Astrocyte (in vitro differentiated cells and primary cell): ENCODE measurements at regions not wholly inside any gene's neighbourhood (a gene's known extent, or its start where the extent isn't known, plus 50 kb on each side); places are given as distances from the start of the nearest gene placed in this dataset.

ENCODE experiments used
- DNase-seq: peaks from one replicate; pipeline ENCODE4 v3.0.0-alpha.2; 2010; ENCODE audit warnings: low read depth
- FAIRE-seq: peaks from 2 replicates; lab custom pipeline; 2011; peaks lifted over from hg19 to GRCh38; lab: Jason Lieb, UNC
- H2AFZ ChIP-seq: 2 replicates; pipeline ENCODE4 v1.6.0; 2012; ENCODE audit warnings: low read depth, low read length, inconsistent platforms
- H3K27ac ChIP-seq: 2 replicates; pipeline ENCODE4 v1.5.1; 2011; ENCODE audit warnings: low read depth, low read length, inconsistent platforms
- H3K27me3 ChIP-seq: 2 replicates; pipeline ENCODE4 v1.6.0; 2011; ENCODE audit warnings: low read length, inconsistent platforms; ENCODE audit not compliant: insufficient read depth
- H3K36me3 ChIP-seq: 2 replicates; pipeline ENCODE4 v1.5.1; 2011; ENCODE audit warnings: low read length, inconsistent platforms; ENCODE audit not compliant: insufficient read depth
- H3K4me1 ChIP-seq: 2 replicates; pipeline ENCODE4 v1.5.1; 2011; ENCODE audit warnings: low read length, inconsistent platforms; ENCODE audit not compliant: insufficient read depth
- H3K4me2 ChIP-seq: 2 replicates; pipeline ENCODE4 v1.6.0; 2012; ENCODE audit warnings: low read length, inconsistent platforms
- H3K4me3 ChIP-seq: 2 replicates; pipeline ENCODE4 v1.5.1; 2011; ENCODE audit warnings: low read depth, mild to moderate bottlenecking, low read length, inconsistent platforms; ENCODE audit not compliant: insufficient read depth
- H3K79me2 ChIP-seq: 2 replicates; pipeline ENCODE4 v1.6.0; 2012; ENCODE audit warnings: mild to moderate bottlenecking, low read length, inconsistent platforms; ENCODE audit not compliant: insufficient read depth
- H3K9ac ChIP-seq: 2 replicates; pipeline ENCODE4 v1.6.0; 2012; ENCODE audit warnings: mild to moderate bottlenecking, low read length, inconsistent platforms
- H3K9me3 ChIP-seq: 2 replicates; pipeline ENCODE4 v1.5.1; 2012; ENCODE audit warnings: low read depth, mild to moderate bottlenecking, low read length, inconsistent platforms; ENCODE audit not compliant: insufficient read depth
- H4K20me1 ChIP-seq: 2 replicates; pipeline ENCODE4 v1.6.0; 2012; ENCODE audit warnings: low read length, inconsistent platforms; ENCODE audit not compliant: insufficient read depth
- H3K27ac Mint-ChIP-seq: one replicate; pipeline ENCODE4 v1.8.0; 2021; ENCODE audit warnings: mild to moderate bottlenecking, mixed read lengths; ENCODE audit not compliant: unreplicated experiment
- H3K27me3 Mint-ChIP-seq: one replicate; pipeline ENCODE4 v1.8.0; 2021; ENCODE audit warnings: low read depth, mixed read lengths; ENCODE audit not compliant: unreplicated experiment
- H3K36me3 Mint-ChIP-seq: one replicate; pipeline ENCODE4 v1.8.0; 2021; ENCODE audit warnings: low read depth, mixed read lengths; ENCODE audit not compliant: unreplicated experiment
- H3K4me1 Mint-ChIP-seq: one replicate; pipeline ENCODE4 v1.8.0; 2021; ENCODE audit warnings: low read depth, mixed read lengths; ENCODE audit not compliant: unreplicated experiment
- H3K4me3 Mint-ChIP-seq: one replicate; pipeline ENCODE4 v1.8.0; 2021; ENCODE audit warnings: mild to moderate bottlenecking, moderate library complexity, mixed read lengths; ENCODE audit not compliant: unreplicated experiment
- H3K9me3 Mint-ChIP-seq: one replicate; pipeline ENCODE4 v1.8.0; 2021; ENCODE audit warnings: mild to moderate bottlenecking, mixed read lengths; ENCODE audit not compliant: unreplicated experiment
- CTCF ChIP-seq: IDR thresholded peaks from 2 replicates; pipeline ENCODE4 v1.5.1; 2011; ENCODE audit warnings: low read depth, mild to moderate bottlenecking, inconsistent platforms, low read length, moderate library complexity; ENCODE audit not compliant: insufficient read depth
- EZH2 ChIP-seq: IDR thresholded peaks from 2 replicates; pipeline ENCODE4 v1.6.1; 2012; ENCODE audit warnings: mild to moderate bottlenecking, low read length, inconsistent platforms; ENCODE audit not compliant: insufficient read depth

- Histone ChIP-seq H3K4me2 (no peak overlapping the region), H3K4me3 (no peak overlapping the region), H2AFZ (no peak overlapping the region), H3K27me3 (no peaks in the 10 kb centered on the region), H4K20me1 (no peaks in the 10 kb centered on the region), H3K36me3 (no peaks in the 10 kb centered on the region), H3K9me3 (no peaks in the 10 kb centered on the region), H3K79me2 (no peaks in the 10 kb centered on the region), H3K27ac (no peak overlapping the region), H3K4me1 (no peaks in the 10 kb centered on the region), H3K9ac (no peak overlapping the region)
- Mint-ChIP-seq H3K27me3 (no peaks in the 10 kb centered on the region), H3K4me3 (no peak overlapping the region), H3K9me3 (peaks cover 3% of the 10 kb centered on the region), H3K4me1 (peaks cover 3% of the 10 kb centered on the region), H3K27ac (no peak overlapping the region), H3K36me3 (no peaks in the 10 kb centered on the region)
- TF ChIP-seq EZH2 (no peak), CTCF (no peak)
- FAIRE-seq (no peak), DNase-seq (no peak)
These were observed 305.9 kb upstream of the ANO3 start for GRCh38 chr11:26026078-26026477.

- no peaks in the 10 kb centered on the region for H3K9me3 ChIP-seq
- no peaks in the 10 kb centered on the region for H3K79me2 ChIP-seq
- Mint-ChIP-seq H3K27ac (no peak overlapping the region), H3K9me3 (peaks cover 3% of the 10 kb centered on the region), H3K4me3 (no peak overlapping the region), H3K4me1 (peaks cover 3% of the 10 kb centered on the region), H3K27me3 (no peaks in the 10 kb centered on the region), H3K36me3 (no peaks in the 10 kb centered on the region)
- no peaks in the 10 kb centered on the region for H3K4me1 ChIP-seq
- no peak for DNase-seq
- no peak for TF ChIP-seq EZH2
- TF ChIP-seq CTCF: no peak
- H3K9ac ChIP-seq: no peak overlapping the region
- no peak overlapping the region for H3K4me2 ChIP-seq
- H4K20me1 ChIP-seq: no peaks in the 10 kb centered on the region
- no peak overlapping the region for H3K4me3 ChIP-seq
- no peaks in the 10 kb centered on the region for H3K36me3 ChIP-seq
- H3K27me3 ChIP-seq: no peaks in the 10 kb centered on the region
- no peak overlapping the region for H3K27ac ChIP-seq
- FAIRE-seq: no peak
- no peak overlapping the region for H2AFZ ChIP-seq
These were observed 304.0 kb upstream of the ANO3 start for GRCh38 chr11:26027887-26028286.

GRCh38 chr11:26028393-26028911 lies 303.5 kb upstream of the ANO3 start:
- Mint-ChIP-seq H3K27ac (no peak overlapping the region), H3K36me3 (no peaks in the 10 kb centered on the region), H3K4me3 (no peak overlapping the region), H3K27me3 (no peaks in the 10 kb centered on the region), H3K9me3 (peaks cover 3% of the 10 kb centered on the region), H3K4me1 (peaks cover 3% of the 10 kb centered on the region)
- Histone ChIP-seq H3K27ac (no peak overlapping the region), H3K4me3 (no peak overlapping the region), H3K4me1 (no peaks in the 10 kb centered on the region), H2AFZ (no peak overlapping the region), H3K36me3 (no peaks in the 10 kb centered on the region), H3K9ac (no peak overlapping the region), H4K20me1 (no peaks in the 10 kb centered on the region), H3K79me2 (no peaks in the 10 kb centered on the region), H3K9me3 (no peaks in the 10 kb centered on the region), H3K4me2 (no peak overlapping the region), H3K27me3 (no peaks in the 10 kb centered on the region)
- FAIRE-seq: no peak
- no peak for TF ChIP-seq CTCF
- TF ChIP-seq EZH2: no peak
- DNase-seq: peak; percentile 47
